ENCODE measurements at regions not wholly inside any gene's neighbourhood (a gene's known extent, or its start where the extent isn't known, plus 50 kb on each side); places are given as distances from the start of the nearest gene placed in this dataset.
A peak's percentile ranks its signal among the peaks of the same experiment; 100 is the strongest.
"Not testable (repeated sequence)": the region's sequence is repeated elsewhere in the genome, so short reads cannot be mapped to it uniquely, and the experiment has no call there.

GRCh38 chr6:53446151-53446550 lies 97.4 kb upstream of the ELOVL5 start:
- DNase-seq = no peak

DNA sequence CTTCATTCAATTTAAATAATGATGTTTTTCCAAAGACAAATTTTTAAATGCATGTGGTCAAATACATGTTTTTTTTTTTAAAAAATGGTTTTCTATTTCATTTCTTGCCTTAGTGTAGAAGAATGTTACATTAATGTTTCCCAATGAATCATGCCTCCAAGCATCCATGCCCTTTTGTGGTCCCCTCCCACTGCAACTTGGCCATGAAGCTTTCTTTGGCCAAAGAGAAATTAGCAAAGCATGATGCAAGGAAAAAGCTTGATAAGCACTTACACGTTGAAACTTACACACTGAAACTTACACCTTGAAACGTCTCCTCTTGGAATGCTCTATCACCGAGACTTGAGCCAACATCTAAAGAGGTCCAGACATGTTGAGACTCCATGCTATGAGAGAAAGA lies 93.0 kb upstream of the ELOVL5 start:
- no peak for DNase-seq

DNA sequence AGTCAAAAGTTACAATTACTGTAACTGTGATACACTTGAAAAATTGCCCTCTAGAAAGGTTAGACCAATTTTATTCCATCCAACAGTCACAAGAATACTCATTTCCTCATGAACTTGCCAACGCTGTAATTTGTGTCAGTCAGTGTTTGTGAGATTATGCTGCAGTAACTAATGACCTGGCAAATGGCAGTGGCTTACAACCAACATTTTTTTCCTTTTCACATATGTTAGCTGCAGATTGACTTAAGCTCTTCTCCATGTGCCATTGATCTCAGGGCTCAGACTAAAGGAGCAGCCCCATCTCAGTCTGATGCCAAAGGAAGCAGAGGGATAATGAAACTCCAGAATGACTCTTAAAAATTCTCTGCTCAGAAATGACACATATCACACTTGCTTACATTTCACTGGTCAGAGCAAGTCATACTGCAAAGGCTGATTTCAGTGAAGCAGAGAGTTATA lies 92.3 kb upstream of the ELOVL5 start:
- DNase-seq = no peak

- no peak for DNase-seq
Measured at GRCh38 chr6:53440336-53440945, 91.7 kb upstream of the ELOVL5 start.

DNA sequence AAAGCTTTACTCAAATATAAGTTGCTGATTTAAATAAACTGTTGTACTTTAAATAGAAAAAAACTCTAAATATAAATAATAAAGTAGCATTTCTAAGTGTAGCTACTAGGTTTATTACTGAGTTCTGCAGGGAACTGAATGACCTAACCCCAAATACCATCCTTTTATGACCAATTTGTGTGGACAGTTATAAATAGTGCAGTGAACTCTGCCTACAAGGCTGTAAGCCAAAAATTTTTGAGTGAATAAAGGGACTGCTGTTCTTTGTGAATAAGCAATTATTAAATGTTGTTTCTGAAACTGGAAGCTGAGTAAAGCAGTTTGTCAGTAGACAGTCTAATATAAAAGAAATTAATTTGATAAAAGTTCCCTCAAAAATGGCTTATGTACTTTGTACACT lies 90.8 kb upstream of the ELOVL5 start:
- no peak for DNase-seq

GRCh38 chr6:53437557-53438202 lies 88.9 kb upstream of the ELOVL5 start:
- peak; percentile 47 for DNase-seq

DNA sequence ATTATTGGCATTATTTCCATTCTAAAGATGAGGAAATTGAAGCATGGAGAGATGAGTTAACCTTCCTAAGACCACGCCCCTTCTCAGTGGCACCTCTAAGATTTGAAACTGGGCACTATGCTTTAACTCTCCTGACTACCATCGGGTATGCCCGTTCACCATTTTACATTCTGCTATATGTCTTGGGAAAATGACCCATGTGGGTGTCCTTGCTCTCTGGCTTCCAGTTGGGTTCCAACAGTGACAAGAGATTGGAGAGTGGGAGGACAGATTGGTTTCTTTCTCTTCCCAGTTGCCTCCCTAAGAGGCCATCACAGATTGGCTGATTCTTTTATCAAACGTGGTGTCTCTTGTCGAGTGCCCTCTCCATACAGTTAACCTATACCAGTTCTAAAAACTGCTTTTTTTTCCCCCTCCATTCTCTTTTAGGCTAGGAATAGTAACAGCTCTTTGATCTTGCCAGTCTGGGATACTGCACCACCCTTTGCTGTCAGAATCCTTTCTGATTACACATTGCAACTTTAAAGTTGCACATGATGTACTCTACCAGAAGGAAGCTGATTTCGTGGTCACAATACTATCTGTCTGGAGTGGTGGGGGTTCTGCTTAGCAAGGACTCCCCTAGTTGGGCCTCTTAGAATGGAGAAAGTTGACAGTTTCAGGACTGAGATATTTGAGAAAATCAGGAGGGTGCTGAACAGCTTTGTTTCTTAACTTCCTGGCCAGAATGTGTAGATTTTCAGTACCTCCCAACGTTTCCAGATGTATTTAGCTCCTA lies 88.0 kb upstream of the ELOVL5 start:
- DNase-seq = no peak

GRCh38 chr6:53433951-53434285 lies 85.2 kb upstream of the ELOVL5 start:
- DNase-seq = no peak

DNA sequence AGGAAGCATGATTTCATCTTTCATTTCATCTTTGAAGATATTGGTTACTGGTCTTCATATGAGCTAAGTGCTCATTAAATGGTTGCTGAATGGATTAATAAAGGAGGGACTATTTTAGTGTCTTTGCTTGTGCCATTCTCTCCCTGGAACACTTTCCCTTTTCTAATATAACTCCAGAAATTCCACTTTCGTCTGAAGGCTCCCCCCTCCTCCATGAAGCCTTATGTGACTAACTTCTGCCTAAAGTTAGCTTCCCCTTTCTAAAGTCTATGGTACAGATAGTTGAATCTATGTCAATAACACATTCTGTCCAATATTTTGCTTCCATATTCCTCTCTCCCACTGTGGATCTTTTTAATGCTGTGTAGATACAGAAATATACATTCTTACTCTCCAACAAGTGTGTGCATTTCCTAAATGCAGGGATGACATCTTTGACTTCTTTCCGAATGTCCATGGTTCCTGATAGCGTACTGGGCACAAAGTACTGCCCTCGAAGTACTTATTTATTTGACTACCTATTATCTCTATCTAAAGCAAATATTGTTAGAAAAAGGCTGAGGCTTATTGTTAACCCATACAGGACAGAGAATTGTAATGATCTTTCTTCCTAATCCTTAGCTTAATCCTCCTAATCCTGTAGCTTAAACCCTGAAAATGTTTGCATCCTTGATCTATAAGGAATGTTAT lies 84.7 kb upstream of the ELOVL5 start:
- no peak for DNase-seq

GRCh38 chr6:53432318-53433161 lies 83.8 kb upstream of the ELOVL5 start:
- no peak for DNase-seq

DNA sequence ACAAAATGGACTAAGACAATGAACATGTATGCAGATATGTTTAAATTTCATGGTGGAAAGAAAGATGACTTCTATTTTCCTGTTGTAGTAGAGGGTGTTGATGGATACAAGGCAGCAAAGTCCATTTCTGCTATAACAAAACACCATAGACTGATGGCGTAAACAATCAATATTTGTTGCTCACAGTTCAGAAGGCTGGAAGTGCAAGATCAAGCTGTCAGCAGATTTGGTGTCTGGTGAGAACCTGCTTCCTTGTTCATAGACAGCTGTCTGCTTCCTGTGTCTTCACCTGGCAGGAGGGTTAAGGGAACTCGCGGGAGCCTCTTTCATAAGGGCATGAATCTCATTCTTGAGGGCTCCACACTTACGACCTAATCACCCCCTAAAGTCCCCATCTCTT lies 83.0 kb upstream of the ELOVL5 start:
- DNase-seq = no peak

DNA sequence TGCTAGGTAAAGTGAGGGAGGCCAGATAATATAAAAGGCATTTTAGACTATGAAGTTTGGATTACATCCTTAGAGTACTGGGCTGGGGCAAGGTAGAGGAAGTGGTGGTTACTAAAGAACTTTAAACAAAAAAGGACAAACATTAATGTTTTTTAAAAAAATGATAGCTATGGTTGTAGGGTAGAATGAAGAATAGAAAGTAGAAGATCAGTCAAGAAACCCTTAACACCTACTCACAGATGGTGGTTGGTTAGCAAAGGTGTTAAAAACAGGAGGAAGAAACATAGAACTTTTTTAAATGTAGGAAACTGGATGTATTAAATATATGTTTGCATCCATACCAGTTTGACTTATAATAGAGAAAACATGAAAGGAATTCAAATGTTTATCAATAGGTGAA lies 80.7 kb upstream of the ELOVL5 start:
- no peak for DNase-seq

GRCh38 chr6:53428886-53429285 lies 80.1 kb upstream of the ELOVL5 start:
- no peak for DNase-seq

- DNase-seq = no peak
Measured at GRCh38 chr6:53426667-53427270, 78.0 kb upstream of the ELOVL5 start.

DNA sequence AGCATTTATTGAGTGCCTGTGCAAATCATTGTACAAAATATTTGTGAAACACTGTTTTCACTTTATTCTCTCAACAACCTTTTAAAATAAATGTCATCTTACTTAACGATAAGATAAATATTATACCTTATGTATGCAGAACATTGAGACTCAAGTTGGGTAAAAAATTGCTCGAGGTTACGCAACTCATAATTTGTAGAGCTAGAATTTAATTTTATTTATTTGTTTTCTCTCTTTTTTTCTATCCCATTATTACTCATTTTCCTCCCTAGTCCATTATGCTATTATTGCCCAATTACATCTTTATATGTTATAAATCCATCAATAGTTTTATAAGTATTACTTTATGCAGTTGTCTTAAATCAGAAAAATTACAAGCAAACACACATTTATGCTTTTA lies 77.4 kb upstream of the ELOVL5 start:
- DNase-seq = no peak

GRCh38 chr6:53424976-53425718 lies 76.4 kb upstream of the ELOVL5 start:
- no peak for DNase-seq

DNA sequence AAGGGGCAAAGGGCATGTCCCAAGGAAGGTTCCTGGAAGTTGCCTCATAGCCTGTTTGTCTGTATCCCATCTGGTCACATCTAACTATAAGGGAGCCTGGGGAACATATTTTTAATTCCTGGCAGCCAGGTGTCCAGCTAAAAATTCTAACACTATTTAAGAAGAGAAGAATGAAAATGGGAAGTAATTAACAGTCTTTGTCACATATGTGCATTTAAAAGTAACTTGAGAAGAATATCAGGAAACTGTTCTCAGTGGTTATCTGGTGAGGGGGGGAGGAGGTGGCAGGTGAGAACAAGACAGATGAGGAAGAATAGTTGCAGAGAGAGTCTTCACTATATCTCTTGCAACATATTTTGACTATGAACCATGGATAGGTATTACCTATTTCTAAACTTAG lies 75.5 kb upstream of the ELOVL5 start:
- DNase-seq = no peak

DNA sequence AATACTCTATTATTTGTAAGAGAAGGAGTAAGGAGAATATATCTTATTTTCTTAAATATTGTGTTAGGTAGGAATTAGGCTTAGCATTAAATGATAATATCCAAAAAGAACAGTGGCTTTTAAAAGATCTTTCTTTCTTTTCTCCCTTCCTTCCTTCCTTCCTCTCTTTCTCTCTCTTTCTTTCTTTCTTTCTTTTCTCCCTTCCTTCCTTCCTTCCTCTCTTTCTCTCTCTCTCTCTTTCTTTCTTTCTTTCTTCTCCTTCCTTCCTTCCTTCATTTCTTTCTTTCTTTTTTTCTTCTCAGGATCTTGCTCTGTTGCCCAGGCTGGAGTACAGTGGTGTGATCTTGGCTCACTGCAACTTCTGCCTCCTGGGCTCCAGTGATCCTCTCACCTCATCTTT lies 74.8 kb upstream of the ELOVL5 start:
- DNase-seq = not testable (repeated sequence)

GRCh38 chr6:53419026-53419425 lies 70.3 kb upstream of the ELOVL5 start:
- DNase-seq = no peak

GRCh38 chr6:53418288-53418687 lies 69.5 kb upstream of the ELOVL5 start:
- DNase-seq = no peak

DNA sequence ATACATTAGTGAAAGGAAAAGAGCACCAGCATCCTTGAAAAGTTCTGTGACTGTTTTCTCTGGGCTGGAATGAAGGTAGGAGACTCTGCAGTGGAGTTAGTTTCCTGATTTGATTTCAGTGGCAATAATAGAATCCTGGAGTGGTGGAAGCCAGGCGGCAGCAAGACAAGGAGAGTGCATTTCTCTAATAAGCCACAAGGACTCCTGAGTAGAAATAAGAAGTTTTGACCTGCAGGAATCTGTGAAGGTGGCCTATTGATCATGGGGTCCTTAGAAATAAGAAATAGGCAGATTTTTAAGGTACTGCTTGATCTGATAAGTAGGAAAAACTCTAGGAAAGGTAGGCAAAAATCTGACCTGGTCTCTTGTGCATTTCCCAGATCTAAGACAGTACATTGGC lies 68.4 kb upstream of the ELOVL5 start:
- DNase-seq = no peak

GRCh38 chr6:53413326-53413725 lies 64.6 kb upstream of the ELOVL5 start:
- no peak for DNase-seq

Data from CD4-positive, alpha-beta T cell treated with Interleukin-10 for 1 hour (primary cell).